Fibroblast of mammary gland (primary cell): ENCODE measurements at regions not wholly inside any gene's neighbourhood (a gene's known extent, or its start where the extent isn't known, plus 50 kb on each side); places are given as distances from the start of the nearest gene placed in this dataset.

Experiments
- DNase-seq: peaks from one replicate; pipeline ENCODE4 v3.0.0-alpha.2; 2010; ENCODE audit warnings: low read depth
- H3K4me3 ChIP-seq: 2 replicates; pipeline ENCODE4 v1.5.1; 2011; ENCODE audit warnings: low read depth, mild to moderate bottlenecking, low read length, moderate library complexity; ENCODE audit not compliant: control insufficient read depth
- CTCF ChIP-seq: conservative IDR thresholded peaks from 2 replicates; pipeline ENCODE4 v1.5.1; 2011; ENCODE audit warnings: low read depth, low read length, inconsistent platforms; ENCODE audit not compliant: control insufficient read depth, insufficient read depth

GRCh38 chr18:43805646-43806194 lies 528.4 kb upstream of the SYT4 start:
- no peak overlapping the region for H3K4me3 ChIP-seq
- peak; percentile 57 for DNase-seq
- TF ChIP-seq CTCF, result no peak

GRCh38 chr18:43812627-43813026 lies 535.3 kb upstream of the SYT4 start:
- TF ChIP-seq CTCF, result no peak
- DNase-seq, result no peak
- H3K4me3 ChIP-seq, result no peak overlapping the region

- H3K4me3 ChIP-seq, result no peak overlapping the region
- no peak for DNase-seq
- TF ChIP-seq CTCF, result no peak
These were observed 542.1 kb upstream of the SYT4 start for GRCh38 chr18:43819397-43819796.

- no peak for DNase-seq
- no peak overlapping the region for H3K4me3 ChIP-seq
- no peak for TF ChIP-seq CTCF
These were observed 542.6 kb upstream of the SYT4 start for GRCh38 chr18:43819873-43820272.

- no peak for DNase-seq
These were observed 548.5 kb upstream of the SYT4 start for GRCh38 chr18:43825768-43826167.

GRCh38 chr18:43826215-43826614 lies 548.9 kb upstream of the SYT4 start:
- no peak for TF ChIP-seq CTCF
- H3K4me3 ChIP-seq, result no peak overlapping the region
- no peak for DNase-seq

More at GRCh38 chr18:43825768-43826167, 548.5 kb upstream of the SYT4 start:
- H3K4me3 ChIP-seq, result no peak overlapping the region
- no peak for TF ChIP-seq CTCF

GRCh38 chr18:43827311-43827710 lies 550.0 kb upstream of the SYT4 start:
- no peak for TF ChIP-seq CTCF
- no peak for DNase-seq
- H3K4me3 ChIP-seq, result no peak overlapping the region
